Sigmoid colon (tissue), 6 donors: ENCODE measurements at regions not wholly inside any gene's neighbourhood (a gene's known extent, or its start where the extent isn't known, plus 50 kb on each side); places are given as distances from the start of the nearest gene placed in this dataset.

Experiments
- DNase-seq: peaks from one replicate; pipeline ENCODE4 v3.0.0-alpha.2; 2019
- H3K27ac ChIP-seq, 4 donors: fragments of 200-600 bp; sonication (generic); one replicate each; pipeline ENCODE4 v1.5.1; 2016 to 2019; ENCODE audit warnings: mild to moderate bottlenecking in 1 of 4
- H3K27me3 ChIP-seq, 3 donors: fragments of 200-600 bp; sonication (generic); one replicate each; pipeline ENCODE4 v1.5.1; 2019; ENCODE audit warnings: mild to moderate bottlenecking in 1 of 3
- H3K36me3 ChIP-seq, 4 donors: fragments of 200-600 bp; sonication (generic); one replicate each; pipeline ENCODE4 v1.5.1; 2016 to 2019
- H3K4me1 ChIP-seq, 4 donors: fragments of 200-600 bp; sonication (generic); one replicate each; pipeline ENCODE4 v1.5.1; 2017 to 2019
- H3K4me3 ChIP-seq, 4 donors: fragments of 200-600 bp; sonication (generic); one replicate each; pipeline ENCODE4 v1.5.1; 2017 to 2019; ENCODE audit warnings: mild to moderate bottlenecking in 2 of 4, moderate library complexity in 1 of 4
- H3K9me3 ChIP-seq, 4 donors: fragments of 200-600 bp in 3 of 4; sonication (generic) in 3 of 4; one replicate each; pipeline versions ENCODE4 v1.5.1 to v1.6.1; 2013 to 2019
- CTCF ChIP-seq, 4 experiments: fragments of 450-650 bp in 3 of 4; fragments of 200-600 bp in 1 of 4; IDR thresholded peaks; one replicate each; pipeline ENCODE4 v1.5.1; 2016 to 2019; ENCODE audit warnings: antibody characterized with exemption in 4 of 4, mild to moderate bottlenecking in 3 of 4, moderate library complexity in 2 of 4
- EP300 ChIP-seq, 4 donors: sonication (generic); formaldehyde crosslinking; IDR thresholded peaks; one replicate each; pipeline ENCODE4 v1.6.1; 2017; ENCODE audit warnings: antibody characterized with exemption in 4 of 4
- POLR2A ChIP-seq, 2 donors: fragments of 450-650 bp; IDR thresholded peaks; one replicate each; pipeline ENCODE4 v1.6.1; 2016; ENCODE audit warnings: antibody characterized with exemption in 2 of 2, mild to moderate bottlenecking in 2 of 2, moderate library complexity in 2 of 2
- POLR2AphosphoS5 ChIP-seq, 4 donors: sonication (generic); formaldehyde crosslinking; IDR thresholded peaks; one replicate each; pipeline ENCODE4 v1.6.1; 2017; ENCODE audit warnings: antibody characterized with exemption in 4 of 4
- WGBS, 2 donors: extraction: QIAGEN DNeasy Blood & Tissue Kit; methylation state at CpG; one replicate each; pipeline ENCODE4 v1.1.7; 2013; 5-methylcytosine and 5-hydroxymethylcytosine counted together
- intact Hi-C: fragments of 100-400 bp; cut with DNase I; formaldehyde crosslinking; loops from one replicate; pipeline ENCODE4 v1.15.1; 2023
- donor health status: healthy with polysubstance abuse.
- donor health status: healthy.

- DNase-seq, result no peak
- H3K36me3 ChIP-seq, result no peaks in the 10 kb centered on the region
- no peaks in the 10 kb centered on the region for H3K4me1 ChIP-seq
- WGBS, 2 donors, result 51 to 58% methylated on average over 2 of the region's 2 CpGs
- TF ChIP-seq CTCF (IDR thresholded peaks at IDR 0.05) (no peak), POLR2A (IDR thresholded peaks at IDR 0.05) (no peak), EP300 (IDR thresholded peaks at IDR 0.05) (no peak), POLR2AphosphoS5 (IDR thresholded peaks at IDR 0.05) (no peak)
- intact Hi-C loops, result no loop called here
- H3K4me3 ChIP-seq, result no peak overlapping the region
- no peaks in the 10 kb centered on the region for H3K27me3 ChIP-seq
- H3K27ac ChIP-seq, result no peak overlapping the region
- H3K9me3 ChIP-seq, result no peaks in the 10 kb centered on the region
Measured at GRCh38 chr14:26190646-26191045, 407.2 kb downstream of the NOVA1 start.

GRCh38 chr14:26187996-26188620, 409.7 kb downstream of the NOVA1 start:
- no peak for DNase-seq
- 54 to 66% methylated on average over 2 of the region's 2 CpGs for WGBS, 2 donors
- Histone ChIP-seq H3K27ac (no peak overlapping the region), H3K27me3 (no peaks in the 10 kb centered on the region), H3K4me1 (no peaks in the 10 kb centered on the region), H3K4me3 (no peak overlapping the region), H3K36me3 (no peaks in the 10 kb centered on the region), H3K9me3 (no peaks in the 10 kb centered on the region)
- TF ChIP-seq POLR2AphosphoS5 (IDR thresholded peaks at IDR 0.05) (peak in 1 of 4 donors; percentile 21), POLR2A (IDR thresholded peaks at IDR 0.05) (no peak)
- intact Hi-C loops, result no loop called here

GRCh38 chr14:26180221-26180620, 417.6 kb downstream of the NOVA1 start:
- WGBS, 2 donors, result 71 to 83% methylated on average over 2 of the region's 2 CpGs
- Histone ChIP-seq H3K27me3 (no peaks in the 10 kb centered on the region), H3K9me3 (no peaks in the 10 kb centered on the region), H3K4me1 (no peaks in the 10 kb centered on the region), H3K27ac (no peak overlapping the region), H3K4me3 (no peak overlapping the region), H3K36me3 (no peaks in the 10 kb centered on the region)
- TF ChIP-seq POLR2AphosphoS5 (IDR thresholded peaks at IDR 0.05), result no peak
- TF ChIP-seq CTCF (IDR thresholded peaks at IDR 0.05), result no peak
- no peak for TF ChIP-seq POLR2A (IDR thresholded peaks at IDR 0.05)
- no peak for TF ChIP-seq EP300 (IDR thresholded peaks at IDR 0.05)
- no peak for DNase-seq
- intact Hi-C loops, result no loop called here

- Histone ChIP-seq H3K4me3 (no peak overlapping the region), H3K9me3 (no peaks in the 10 kb centered on the region), H3K36me3 (no peaks in the 10 kb centered on the region), H3K4me1 (no peaks in the 10 kb centered on the region), H3K27me3 (no peaks in the 10 kb centered on the region), H3K27ac (no peak overlapping the region)
- TF ChIP-seq EP300 (IDR thresholded peaks at IDR 0.05), result no peak
- TF ChIP-seq POLR2A (IDR thresholded peaks at IDR 0.05), result no peak
- TF ChIP-seq CTCF (IDR thresholded peaks at IDR 0.05), result no peak
- no peak for TF ChIP-seq POLR2AphosphoS5 (IDR thresholded peaks at IDR 0.05)
- WGBS, 2 donors, result 93 to 94% methylated on average over 14 of the region's 14 CpGs
- intact Hi-C loops, result no loop called here
- DNase-seq, result no peak
Measured at GRCh38 chr14:26175658-26176057, 422.2 kb downstream of the NOVA1 start.

GRCh38 chr14:26174395-26174794, 423.4 kb downstream of the NOVA1 start:
- no peaks in the 10 kb centered on the region for H3K4me1 ChIP-seq
- H3K9me3 ChIP-seq, result no peaks in the 10 kb centered on the region
- no peak overlapping the region for H3K4me3 ChIP-seq
- H3K36me3 ChIP-seq, result no peaks in the 10 kb centered on the region
- intact Hi-C loops, result no loop called here
- no peaks in the 10 kb centered on the region for H3K27me3 ChIP-seq
- H3K27ac ChIP-seq, result no peak overlapping the region
- 83 to 90% methylated on average over 2 of the region's 2 CpGs for WGBS, 2 donors
- no peak for TF ChIP-seq POLR2AphosphoS5 (IDR thresholded peaks at IDR 0.05)
- no peak for TF ChIP-seq POLR2A (IDR thresholded peaks at IDR 0.05)
- TF ChIP-seq CTCF (IDR thresholded peaks at IDR 0.05), result no peak
- TF ChIP-seq EP300 (IDR thresholded peaks at IDR 0.05), result no peak
- DNase-seq, result no peak
